G401 (cell line): ENCODE measurements at regions not wholly inside any gene's neighbourhood (a gene's known extent, or its start where the extent isn't known, plus 50 kb on each side); places are given as distances from the start of the nearest gene placed in this dataset.
"Not testable (repeated sequence)": the region's sequence is repeated elsewhere in the genome, so short reads cannot be mapped to it uniquely, and the experiment has no call there.

Experiments used
- DNase-seq: peaks from one replicate; pipeline ENCODE4 v3.0.0-alpha.2; 2015; ENCODE audit warnings: low spot score
- in situ Hi-C: cut with HindIII; loops from 2 replicates; pipeline ENCODE4 v1.10.0; 2016; ENCODE audit warnings: low sequenced_read_pairs, mixed read lengths

- DNase-seq: no peak
- in situ Hi-C loops: no loop called here
These were observed 163.8 kb upstream of the PRSS1 start for GRCh38 chr7:142585425-142585824.

GRCh38 chr7:142584765-142585164 lies 164.5 kb upstream of the PRSS1 start:
- in situ Hi-C loops: no loop called here
- DNase-seq: no peak

GRCh38 chr7:142583446-142583845 lies 165.8 kb upstream of the PRSS1 start:
- in situ Hi-C loops: no loop called here
- DNase-seq: no peak

GRCh38 chr7:142582351-142582750 lies 166.9 kb upstream of the PRSS1 start:
- in situ Hi-C loops: no loop called here
- DNase-seq: no peak

GRCh38 chr7:142581341-142581740 lies 167.9 kb upstream of the PRSS1 start:
- no peak for DNase-seq
- in situ Hi-C loops: no loop called here

- DNase-seq: no peak
- in situ Hi-C loops: no loop called here
These were observed 169.3 kb upstream of the PRSS1 start for GRCh38 chr7:142579946-142580345.

GRCh38 chr7:142575351-142575750 lies 173.9 kb upstream of the PRSS1 start:
- DNase-seq, in situ Hi-C loops: not testable (repeated sequence)

- in situ Hi-C loops: no loop called here
- no peak for DNase-seq
These were observed 177.7 kb upstream of the PRSS1 start for GRCh38 chr7:142571581-142571980.

GRCh38 chr7:142569851-142570250 lies 179.4 kb upstream of the PRSS1 start:
- in situ Hi-C loops: no loop called here

GRCh38 chr7:142568435-142569097 lies 180.7 kb upstream of the PRSS1 start:
- in situ Hi-C loops: no loop called here
- no peak for DNase-seq

More at GRCh38 chr7:142569851-142570250, 179.4 kb upstream of the PRSS1 start:
- DNase-seq: no peak

- in situ Hi-C loops: no loop called here
- DNase-seq: no peak
These were observed 181.8 kb upstream of the PRSS1 start for GRCh38 chr7:142567201-142568075.

GRCh38 chr7:142566271-142566670 lies 183.0 kb upstream of the PRSS1 start:
- DNase-seq: no peak

GRCh38 chr7:142564125-142564524 lies 185.1 kb upstream of the PRSS1 start:
- in situ Hi-C loops, DNase-seq: not testable (repeated sequence)

More at GRCh38 chr7:142566271-142566670, 183.0 kb upstream of the PRSS1 start:
- in situ Hi-C loops: no loop called here

- in situ Hi-C loops: no loop called here
- no peak for DNase-seq
These were observed 185.8 kb upstream of the PRSS1 start for GRCh38 chr7:142563470-142563869.

GRCh38 chr7:142562688-142563087 lies 186.6 kb upstream of the PRSS1 start:
- DNase-seq: no peak
- in situ Hi-C loops: no loop called here

GRCh38 chr7:142561396-142561795 lies 187.9 kb upstream of the PRSS1 start:
- in situ Hi-C loops, DNase-seq: not testable (repeated sequence)

- DNase-seq, in situ Hi-C loops: not testable (repeated sequence)
These were observed 188.5 kb upstream of the PRSS1 start for GRCh38 chr7:142560770-142561169.

- DNase-seq: no peak
- in situ Hi-C loops: no loop called here
These were observed 189.1 kb upstream of the PRSS1 start for GRCh38 chr7:142560166-142560565.

GRCh38 chr7:142557971-142558582 lies 191.2 kb upstream of the PRSS1 start:
- DNase-seq: peak; percentile 17
- in situ Hi-C loops: no loop called here

GRCh38 chr7:142556740-142557139 lies 192.5 kb upstream of the PRSS1 start:
- DNase-seq: no peak
- in situ Hi-C loops: no loop called here
